Upper lobe of left lung (tissue), 6 donors: ENCODE measurements at regions not wholly inside any gene's neighbourhood (a gene's known extent, or its start where the extent isn't known, plus 50 kb on each side); places are given as distances from the start of the nearest gene placed in this dataset.

Experiments used
- ATAC-seq, 2 donors: fragments of 200-7000 bp; cut with Tn5 transposase; one replicate each; pipeline ENCODE4 v1.9.1; 2022; ENCODE audit warnings: mild to moderate bottlenecking in 2 of 2, moderate library complexity in 2 of 2; ENCODE audit not compliant: low FRiP score in 2 of 2
- DNase-seq, 2 donors: peaks; one replicate each; pipeline ENCODE4 v3.0.0-alpha.2; 2019 to 2020
- H3K27ac ChIP-seq, 4 donors: fragments of 200-600 bp; sonication (generic); one replicate each; pipeline ENCODE4 v1.5.1; 2016 to 2019
- H3K27me3 ChIP-seq, 4 donors: fragments of 200-600 bp; sonication (generic); one replicate each; pipeline ENCODE4 v1.5.1; 2017 to 2019
- H3K36me3 ChIP-seq, 4 donors: fragments of 200-600 bp; sonication (generic); one replicate each; pipeline ENCODE4 v1.5.1; 2016 to 2019
- H3K4me1 ChIP-seq, 4 donors: fragments of 200-600 bp; sonication (generic); one replicate each; pipeline ENCODE4 v1.5.1; 2018 to 2019
- H3K4me3 ChIP-seq, 4 donors: fragments of 200-600 bp; sonication (generic); one replicate each; pipeline ENCODE4 v1.5.1; 2017 to 2019; ENCODE audit warnings: mild to moderate bottlenecking in 2 of 4, moderate library complexity in 1 of 4
- H3K9me3 ChIP-seq, 4 donors: fragments of 200-600 bp; sonication (generic); one replicate each; pipeline ENCODE4 v1.5.1; 2018 to 2019
- EP300 ChIP-seq, 4 donors: sonication (generic); formaldehyde crosslinking; IDR thresholded peaks; one replicate each; pipeline ENCODE4 v1.5.1; 2017; ENCODE audit warnings: antibody characterized with exemption in 4 of 4, control low read depth in 2 of 4
- POLR2A ChIP-seq, 4 donors: fragments of 450-650 bp; IDR thresholded peaks; one replicate each; pipeline ENCODE4 v1.5.1; 2016 to 2017; ENCODE audit warnings: antibody characterized with exemption in 4 of 4, mild to moderate bottlenecking in 2 of 4
- POLR2AphosphoS5 ChIP-seq, 2 donors: sonication (generic); formaldehyde crosslinking; IDR thresholded peaks; one replicate each; pipeline ENCODE4 v1.5.1; 2017; ENCODE audit warnings: antibody characterized with exemption in 2 of 2
- WGBS, 2 donors: methylation state at CpG; one replicate each; pipeline ENCODE4 v1.1.5; 2017 to 2018; 5-methylcytosine and 5-hydroxymethylcytosine counted together
- TF ChIP-seq, protein P1 (sequence below), 6 experiments: fragments of 450-650 bp in 4 of 6; fragments of 200-600 bp in 2 of 6; sonication (generic) in 2 of 6; IDR thresholded peaks; one replicate each; pipeline ENCODE4 v1.5.1; 2016 to 2019; ENCODE audit warnings: antibody characterized with exemption in 6 of 6
- donor health status: DM: no; HTN: no; CAD: no; lungs with moderate emphysema.
- donor health status: DM: no; HTN: yes; CAD: no; lungs with severe emphysema.

DNA sequence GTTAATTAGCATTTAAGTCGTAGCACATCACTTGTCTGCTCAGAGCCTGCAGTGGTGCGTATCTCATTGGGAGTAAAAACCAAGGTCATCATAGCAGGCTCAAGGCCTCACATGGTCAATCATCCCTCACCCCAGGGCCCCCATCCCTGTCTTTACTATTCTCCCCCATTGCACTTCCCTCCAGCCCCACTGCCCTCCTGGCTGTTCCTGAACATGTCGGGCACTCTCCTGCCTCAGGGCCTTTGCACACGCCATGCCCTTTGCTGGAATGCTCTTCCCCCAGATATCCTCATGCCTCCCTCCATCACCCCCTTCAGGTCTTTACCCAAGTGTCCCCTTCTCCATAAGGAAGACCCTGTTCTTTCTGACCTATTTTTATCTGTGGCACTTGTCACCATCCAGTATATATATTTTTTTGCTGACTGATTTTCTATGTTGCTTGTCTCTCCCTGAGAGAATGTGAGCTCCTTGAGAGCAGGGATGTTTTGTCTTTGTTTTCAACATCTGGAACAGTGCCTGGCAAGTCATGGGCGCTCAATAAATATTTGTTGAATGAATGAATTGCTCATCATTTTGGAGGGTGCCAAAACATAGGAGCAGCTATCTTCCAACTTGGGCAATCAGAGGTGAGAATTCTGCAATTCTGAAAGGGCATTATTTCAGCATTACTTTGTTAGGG, 74.1 kb upstream of the POU3F1 start:
- H3K9me3 ChIP-seq = no peaks in the 10 kb centered on the region
- no peaks in the 10 kb centered on the region for H3K36me3 ChIP-seq
- DNase-seq (no peak), ATAC-seq (no peak)
- no peaks in the 10 kb centered on the region for H3K4me1 ChIP-seq
- TF ChIP-seq POLR2AphosphoS5 (IDR thresholded peaks at IDR 0.05) (no peak), POLR2A (IDR thresholded peaks at IDR 0.05) (no peak), EP300 (IDR thresholded peaks at IDR 0.05) (no peak)
- TF ChIP-seq, protein P1, sequence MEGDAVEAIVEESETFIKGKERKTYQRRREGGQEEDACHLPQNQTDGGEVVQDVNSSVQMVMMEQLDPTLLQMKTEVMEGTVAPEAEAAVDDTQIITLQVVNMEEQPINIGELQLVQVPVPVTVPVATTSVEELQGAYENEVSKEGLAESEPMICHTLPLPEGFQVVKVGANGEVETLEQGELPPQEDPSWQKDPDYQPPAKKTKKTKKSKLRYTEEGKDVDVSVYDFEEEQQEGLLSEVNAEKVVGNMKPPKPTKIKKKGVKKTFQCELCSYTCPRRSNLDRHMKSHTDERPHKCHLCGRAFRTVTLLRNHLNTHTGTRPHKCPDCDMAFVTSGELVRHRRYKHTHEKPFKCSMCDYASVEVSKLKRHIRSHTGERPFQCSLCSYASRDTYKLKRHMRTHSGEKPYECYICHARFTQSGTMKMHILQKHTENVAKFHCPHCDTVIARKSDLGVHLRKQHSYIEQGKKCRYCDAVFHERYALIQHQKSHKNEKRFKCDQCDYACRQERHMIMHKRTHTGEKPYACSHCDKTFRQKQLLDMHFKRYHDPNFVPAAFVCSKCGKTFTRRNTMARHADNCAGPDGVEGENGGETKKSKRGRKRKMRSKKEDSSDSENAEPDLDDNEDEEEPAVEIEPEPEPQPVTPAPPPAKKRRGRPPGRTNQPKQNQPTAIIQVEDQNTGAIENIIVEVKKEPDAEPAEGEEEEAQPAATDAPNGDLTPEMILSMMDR (IDR thresholded peaks at IDR 0.05) = no peak
- WGBS, 2 donors = 91 to 94% methylated on average over 5 of the region's 5 CpGs
- no peak overlapping the region for H3K27ac ChIP-seq
- no peaks in the 10 kb centered on the region for H3K27me3 ChIP-seq
- H3K4me3 ChIP-seq = no peak overlapping the region

DNA sequence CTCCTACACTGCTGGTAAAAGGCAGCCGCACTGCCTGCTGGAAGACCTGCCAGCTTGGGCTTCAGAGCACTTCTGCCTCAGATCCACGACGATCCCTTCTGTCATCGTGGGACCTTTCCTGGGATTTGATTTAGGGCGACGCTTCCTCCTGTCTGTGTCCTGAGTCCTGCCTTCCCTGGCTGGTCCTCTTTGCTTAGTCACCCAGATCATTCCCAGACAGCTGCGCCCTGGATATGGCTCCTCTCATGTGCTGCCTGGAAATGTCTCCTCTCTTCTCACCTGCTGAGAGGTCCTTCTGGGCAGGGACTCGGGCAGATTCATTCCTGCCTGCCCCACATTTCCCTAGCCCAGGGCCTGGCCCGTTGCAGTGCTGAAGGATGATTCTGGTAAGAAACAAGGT, 72.4 kb upstream of the POU3F1 start:
- ATAC-seq (no peak), DNase-seq (no peak)
- no peaks in the 10 kb centered on the region for H3K9me3 ChIP-seq
- no peaks in the 10 kb centered on the region for H3K36me3 ChIP-seq
- H3K4me3 ChIP-seq = no peak overlapping the region
- H3K4me1 ChIP-seq = peaks cover 4 to 11% (median 7%) of the 10 kb centered on the region in 4 donors
- TF ChIP-seq POLR2AphosphoS5 (IDR thresholded peaks at IDR 0.05) (no peak), POLR2A (IDR thresholded peaks at IDR 0.05) (no peak), EP300 (IDR thresholded peaks at IDR 0.05) (no peak)
- TF ChIP-seq, protein P1 (IDR thresholded peaks at IDR 0.05) = no peak
- H3K27me3 ChIP-seq = no peaks in the 10 kb centered on the region
- WGBS, 2 donors = 77 to 82% methylated on average over 9 of the region's 9 CpGs
- no peak overlapping the region for H3K27ac ChIP-seq

DNA sequence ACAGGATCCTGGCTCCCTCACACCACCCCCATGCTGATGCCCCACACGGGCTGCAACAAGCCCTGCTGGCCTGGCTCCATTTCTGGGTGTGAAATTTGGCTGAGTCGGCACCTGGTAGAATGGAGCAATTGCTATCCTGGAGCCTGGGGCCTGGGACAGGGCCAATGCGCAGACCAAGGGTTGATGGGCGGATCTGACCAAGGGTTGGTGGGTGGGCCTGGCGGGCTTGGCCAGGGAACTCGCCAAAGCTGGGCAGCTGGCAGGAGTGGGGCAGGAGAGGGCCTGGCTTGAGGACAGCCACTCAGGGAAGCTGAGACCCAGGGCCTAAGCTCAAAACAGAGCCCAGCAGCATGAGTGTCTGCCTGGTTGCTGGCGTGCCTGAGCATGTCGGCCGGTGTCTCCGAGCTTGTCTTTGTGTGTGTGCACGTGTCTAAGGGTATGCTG, 70.9 kb upstream of the POU3F1 start:
- H3K4me3 ChIP-seq = no peak overlapping the region
- WGBS, 2 donors = 90 to 100% methylated on average over 2 to 9 of the region's 11 CpGs
- no peaks in the 10 kb centered on the region for H3K9me3 ChIP-seq
- no peaks in the 10 kb centered on the region for H3K27me3 ChIP-seq
- no peak overlapping the region for H3K27ac ChIP-seq
- peaks cover 4 to 11% (median 7%) of the 10 kb centered on the region in 4 donors for H3K4me1 ChIP-seq
- DNase-seq (peak in 1 of 2 donors; percentile 62), ATAC-seq (no peak)
- TF ChIP-seq POLR2AphosphoS5 (IDR thresholded peaks at IDR 0.05) = no peak
- TF ChIP-seq, protein P1 (IDR thresholded peaks at IDR 0.05) = no peak
- H3K36me3 ChIP-seq = no peaks in the 10 kb centered on the region

DNA sequence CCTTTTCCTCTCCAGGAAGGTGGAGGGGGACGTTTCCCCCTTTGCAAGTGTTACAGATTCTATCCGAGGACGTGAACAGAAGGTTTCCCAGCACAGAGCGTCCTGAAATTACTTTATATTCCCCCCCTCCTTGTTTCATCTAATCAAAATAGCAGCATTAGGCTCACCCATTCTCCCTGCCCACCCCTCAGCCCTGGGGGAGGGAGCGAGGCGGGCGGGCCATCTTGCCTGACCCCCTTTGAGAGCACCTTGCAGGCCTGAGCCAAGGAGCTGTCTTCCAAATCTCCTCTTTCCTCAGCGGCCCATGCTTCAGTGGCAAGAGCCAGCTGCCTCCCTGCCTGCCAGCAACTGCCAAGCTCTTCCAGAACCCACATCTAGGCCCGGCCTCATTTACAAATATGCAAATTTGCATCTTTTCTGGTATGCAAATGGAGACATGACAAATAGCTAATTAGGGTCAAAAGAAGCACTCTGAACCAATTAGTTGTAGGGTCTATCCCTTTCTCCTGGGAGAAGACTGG, 69.1 kb upstream of the POU3F1 start:
- TF ChIP-seq POLR2A (IDR thresholded peaks at IDR 0.05) (no peak), POLR2AphosphoS5 (IDR thresholded peaks at IDR 0.05) (no peak), EP300 (IDR thresholded peaks at IDR 0.05) (no peak)
- TF ChIP-seq, protein P1 (IDR thresholded peaks at IDR 0.05) = no peak
- ATAC-seq (no peak), DNase-seq (peak in 1 of 2 donors; percentile 52)
- Histone ChIP-seq H3K9me3 (no peaks in the 10 kb centered on the region), H3K4me3 (no peak overlapping the region), H3K4me1 (peaks cover 4 to 11% (median 7%) of the 10 kb centered on the region in 4 donors), H3K27me3 (no peaks in the 10 kb centered on the region), H3K36me3 (no peaks in the 10 kb centered on the region), H3K27ac (no peak overlapping the region)
- WGBS, 2 donors = 80 to 88% methylated on average over 9 of the region's 9 CpGs

DNA sequence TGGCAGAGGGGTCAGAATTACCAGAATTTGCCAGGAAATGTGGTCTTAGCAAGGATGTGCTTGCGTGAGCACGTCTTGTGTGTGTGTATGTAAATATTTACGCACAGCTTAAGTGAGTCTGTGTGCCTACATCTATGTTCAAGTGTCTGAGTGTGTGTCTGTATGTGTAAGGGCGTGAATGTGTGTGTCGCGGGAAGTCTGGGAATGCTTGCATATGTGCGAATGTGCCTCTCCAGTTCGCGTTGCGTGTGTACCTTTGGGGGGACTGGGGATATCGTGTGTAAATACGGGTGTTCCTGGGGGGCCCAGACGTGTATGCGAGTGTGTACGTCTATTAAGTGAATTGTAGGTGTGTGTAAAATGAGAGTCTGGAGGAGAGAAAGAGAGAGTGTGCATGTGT, 68.6 kb upstream of the POU3F1 start:
- Histone ChIP-seq H3K36me3 (no peaks in the 10 kb centered on the region), H3K9me3 (no peaks in the 10 kb centered on the region), H3K27ac (no peak overlapping the region), H3K27me3 (no peaks in the 10 kb centered on the region), H3K4me3 (no peak overlapping the region), H3K4me1 (peaks cover 4 to 11% (median 7%) of the 10 kb centered on the region in 4 donors)
- ATAC-seq (no peak), DNase-seq (no peak)
- TF ChIP-seq POLR2AphosphoS5 (IDR thresholded peaks at IDR 0.05) = no peak
- 89 to 91% methylated on average over 15 of the region's 15 CpGs for WGBS, 2 donors
